ENCODE measurements at regions not wholly inside any gene's neighbourhood (a gene's known extent, or its start where the extent isn't known, plus 50 kb on each side); places are given as distances from the start of the nearest gene placed in this dataset.

GRCh38 chr2:57941816-57942215 is 104.8 kb upstream of the VRK2 start:
- no peaks in the 10 kb centered on the region for H3K9me1 ChIP-seq (replicated peaks; ENCODE audit: control insufficient read depth, extremely low read depth, insufficient read depth, low read length)
- H3K4me1 ChIP-seq (ENCODE audit: control insufficient read depth, extremely low read depth, insufficient read depth, low read length): no peaks in the 10 kb centered on the region
- H3K4me3 ChIP-seq (replicated peaks in 1 of 3; ENCODE audit: insufficient read depth in 1 of 3, low read depth in 1 of 3, low read length in 3 of 3): no peak overlapping the region
- no peaks in the 10 kb centered on the region for H3K9me3 ChIP-seq (replicated peaks; ENCODE audit: control insufficient read depth, insufficient read depth, low read length)
- no peaks in the 10 kb centered on the region for H3K79me2 ChIP-seq (ENCODE audit: control insufficient read depth, insufficient read depth, low read length)
- no peak overlapping the region for H3K9ac ChIP-seq (replicated peaks; ENCODE audit: extremely low read depth, insufficient read depth, low read length)
- FAIRE-seq (no peak), DNase-seq (ENCODE audit: low read depth, low spot score) (no peak)
- no peak overlapping the region for H3K27ac ChIP-seq (ENCODE audit: insufficient read depth, low read depth, low read length)
- no peak overlapping the region for H3K4me2 ChIP-seq (ENCODE audit: insufficient read depth, low read length)
- intact Hi-C loops (cut with micrococcal nuclease): no loop called here
- TF ChIP-seq MYC (IDR thresholded peaks at IDR 0.05; ENCODE audit: low read depth, low read length): no peak
- no peak for TF ChIP-seq POLR2A (IDR thresholded peaks at IDR 0.05; ENCODE audit: low read depth, low read length)
- TF ChIP-seq POLR2AphosphoS5 (IDR thresholded peaks at IDR 0.05; ENCODE audit: insufficient read depth, low read depth, low read length): no peak
- TF ChIP-seq GATA2 (IDR thresholded peaks at IDR 0.05; ENCODE audit: insufficient read depth, insufficient read length, low read depth, low read length): no peak
- TF ChIP-seq FOS (IDR thresholded peaks at IDR 0.05; ENCODE audit: borderline replicate concordance, insufficient read depth, low read length): no peak
- TF ChIP-seq MAX (IDR thresholded peaks at IDR 0.05; ENCODE audit: insufficient read depth, insufficient read length): no peak
- no peak for TF ChIP-seq JUN (IDR thresholded peaks at IDR 0.05; ENCODE audit: borderline replicate concordance, insufficient read depth, insufficient read length, low read depth)
- TF ChIP-seq CTCF (IDR thresholded peaks at IDR 0.05; ENCODE audit: extremely low read depth in 1 of 2, insufficient read depth in 1 of 2, low read depth in 1 of 2, low read length in 2 of 2): no peak
- no peak for TF ChIP-seq EZH2 (IDR thresholded peaks at IDR 0.05; ENCODE audit: borderline replicate concordance, low read depth, low read length, severe bottlenecking)
- H3K36me3 ChIP-seq (ENCODE audit: control insufficient read depth in 2 of 2, extremely low read depth in 1 of 2, insufficient read depth in 2 of 2, low read length in 2 of 2): no peaks in the 10 kb centered on the region
- no TSS peak for BruUV-seq (replicated peaks)
- CTCF ChIA-PET: no interaction called here
- no peaks in the 10 kb centered on the region for H3K27me3 ChIP-seq (ENCODE audit: control insufficient read depth in 2 of 2, insufficient read depth in 2 of 2, low read length in 2 of 2)
- no peak overlapping the region for H2AFZ ChIP-seq (ENCODE audit: low read depth, low read length)
- POLR2A ChIA-PET: no interaction called here
- dilution Hi-C loops (cut with MboI; ENCODE audit: extremely low pct_ligation_motif_present, low sequenced_read_pairs): no loop called here
- H4K20me1 ChIP-seq (replicated peaks; ENCODE audit: control insufficient read depth, extremely low read depth, insufficient read depth, low read length): no peaks in the 10 kb centered on the region

Measured in endothelial cell of umbilical vein (primary cell).